ENCODE measurements at regions not wholly inside any gene's neighbourhood (a gene's known extent, or its start where the extent isn't known, plus 50 kb on each side); places are given as distances from the start of the nearest gene placed in this dataset.

DNA sequence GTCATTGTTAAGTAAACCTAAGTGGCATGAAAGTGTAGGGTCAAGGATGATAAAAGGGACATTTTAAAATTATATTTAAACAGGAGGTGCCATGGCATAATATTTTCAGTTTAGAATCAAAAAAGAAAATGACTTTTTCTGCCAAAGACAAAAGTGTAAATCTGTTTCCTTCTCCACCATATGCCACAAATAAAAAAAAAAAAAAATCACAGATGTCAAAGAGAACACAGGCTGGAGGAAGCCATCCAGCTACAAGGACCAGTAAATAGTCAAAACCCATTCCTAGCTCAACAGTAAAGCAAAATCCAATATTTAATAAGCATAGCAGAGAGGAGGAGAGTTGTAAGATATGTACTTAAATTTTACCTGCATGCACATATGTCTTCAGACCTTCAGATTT lies 321.3 kb upstream of the TMEM229A start:
- Histone ChIP-seq H3K4me1 (ENCODE audit: control insufficient read depth, insufficient read depth, low read length) (no peaks in the 10 kb centered on the region), H3K27me3 (ENCODE audit: control insufficient read depth, insufficient read depth, low read length) (no peaks in the 10 kb centered on the region), H3K27ac (ENCODE audit: low read depth, low read length) (no peak overlapping the region), H3K4me3 (ENCODE audit: low read length) (no peak overlapping the region), H3K36me3 (ENCODE audit: control insufficient read depth, insufficient read depth, low read length) (no peaks in the 10 kb centered on the region), H3K9ac (ENCODE audit: low read length) (no peak overlapping the region)

DNA sequence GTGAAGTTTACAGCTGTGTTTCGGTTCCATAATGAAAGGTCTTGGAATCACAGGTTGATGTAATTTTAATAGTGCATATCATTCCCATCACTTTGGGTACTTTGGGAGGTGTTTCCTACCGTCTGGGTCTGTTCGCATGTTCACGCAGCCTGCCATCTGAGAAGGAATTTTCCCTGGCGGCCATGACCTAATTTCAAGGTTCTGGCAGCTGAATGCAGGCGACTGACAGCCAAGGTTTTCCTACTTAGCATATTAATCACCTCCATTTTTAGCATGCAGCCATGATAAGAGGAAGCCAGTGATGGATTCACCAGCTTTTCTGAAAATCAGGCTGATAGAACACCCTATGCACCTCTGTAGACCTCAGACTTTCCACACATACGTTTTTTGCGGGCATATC lies 319.1 kb upstream of the TMEM229A start:
- H3K36me3 ChIP-seq (ENCODE audit: control insufficient read depth, insufficient read depth, low read length), result no peaks in the 10 kb centered on the region
- no peak overlapping the region for H3K4me3 ChIP-seq (ENCODE audit: low read length)
- H3K27ac ChIP-seq (ENCODE audit: low read depth, low read length), result no peak overlapping the region
- no peak overlapping the region for H3K9ac ChIP-seq (ENCODE audit: low read length)
- no peaks in the 10 kb centered on the region for H3K27me3 ChIP-seq (ENCODE audit: control insufficient read depth, insufficient read depth, low read length)
- no peaks in the 10 kb centered on the region for H3K4me1 ChIP-seq (ENCODE audit: control insufficient read depth, insufficient read depth, low read length)

DNA sequence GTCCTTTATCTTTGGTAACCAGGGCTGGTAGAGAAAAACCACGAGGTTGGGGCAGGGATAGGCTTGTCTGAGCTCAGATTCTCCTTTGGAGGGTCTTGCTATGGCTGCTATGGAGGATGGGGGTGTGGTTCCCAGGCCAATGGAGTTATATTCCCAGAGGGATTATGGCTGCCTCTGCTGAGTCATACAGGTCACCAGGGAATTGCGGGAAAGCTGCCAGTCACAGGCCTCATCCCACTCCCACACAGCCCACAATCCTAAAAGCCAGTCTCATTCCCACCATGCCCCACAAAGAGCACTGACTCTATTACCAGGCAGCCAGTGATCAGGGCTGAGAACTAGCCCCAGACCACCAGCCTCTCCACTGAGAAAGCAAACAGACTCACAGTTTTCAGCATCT lies 316.6 kb upstream of the TMEM229A start:
- Histone ChIP-seq H3K36me3 (ENCODE audit: control insufficient read depth, insufficient read depth, low read length) (no peaks in the 10 kb centered on the region), H3K27me3 (ENCODE audit: control insufficient read depth, insufficient read depth, low read length) (no peaks in the 10 kb centered on the region), H3K9ac (ENCODE audit: low read length) (no peak overlapping the region), H3K27ac (ENCODE audit: low read depth, low read length) (no peak overlapping the region), H3K4me3 (ENCODE audit: low read length) (no peak overlapping the region), H3K4me1 (ENCODE audit: control insufficient read depth, insufficient read depth, low read length) (no peaks in the 10 kb centered on the region)

DNA sequence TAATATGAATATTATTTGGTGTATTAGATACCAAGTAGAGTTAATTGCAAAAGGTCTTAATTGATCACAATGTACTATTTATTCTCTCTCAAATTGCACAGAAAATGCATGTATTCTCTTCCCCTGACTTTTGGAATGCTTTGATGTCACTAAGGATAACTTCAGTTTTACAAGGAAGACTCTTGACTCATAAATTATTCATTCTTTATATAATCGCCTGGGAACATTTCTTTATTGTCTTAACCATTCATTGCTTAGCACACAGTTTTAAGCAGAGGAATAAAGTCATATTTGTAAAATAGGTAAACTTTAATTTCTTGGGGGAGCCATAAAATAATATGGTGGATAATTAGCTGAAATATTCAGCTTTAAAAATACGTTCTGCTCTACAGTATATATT lies 306.0 kb upstream of the TMEM229A start:
- H3K27me3 ChIP-seq (ENCODE audit: control insufficient read depth, insufficient read depth, low read length), result no peaks in the 10 kb centered on the region
- H3K9ac ChIP-seq (ENCODE audit: low read length), result no peak overlapping the region
- H3K4me1 ChIP-seq (ENCODE audit: control insufficient read depth, insufficient read depth, low read length), result no peaks in the 10 kb centered on the region
- no peaks in the 10 kb centered on the region for H3K36me3 ChIP-seq (ENCODE audit: control insufficient read depth, insufficient read depth, low read length)
- H3K27ac ChIP-seq (ENCODE audit: low read depth, low read length), result no peak overlapping the region
- no peak overlapping the region for H3K4me3 ChIP-seq (ENCODE audit: low read length)

DNA sequence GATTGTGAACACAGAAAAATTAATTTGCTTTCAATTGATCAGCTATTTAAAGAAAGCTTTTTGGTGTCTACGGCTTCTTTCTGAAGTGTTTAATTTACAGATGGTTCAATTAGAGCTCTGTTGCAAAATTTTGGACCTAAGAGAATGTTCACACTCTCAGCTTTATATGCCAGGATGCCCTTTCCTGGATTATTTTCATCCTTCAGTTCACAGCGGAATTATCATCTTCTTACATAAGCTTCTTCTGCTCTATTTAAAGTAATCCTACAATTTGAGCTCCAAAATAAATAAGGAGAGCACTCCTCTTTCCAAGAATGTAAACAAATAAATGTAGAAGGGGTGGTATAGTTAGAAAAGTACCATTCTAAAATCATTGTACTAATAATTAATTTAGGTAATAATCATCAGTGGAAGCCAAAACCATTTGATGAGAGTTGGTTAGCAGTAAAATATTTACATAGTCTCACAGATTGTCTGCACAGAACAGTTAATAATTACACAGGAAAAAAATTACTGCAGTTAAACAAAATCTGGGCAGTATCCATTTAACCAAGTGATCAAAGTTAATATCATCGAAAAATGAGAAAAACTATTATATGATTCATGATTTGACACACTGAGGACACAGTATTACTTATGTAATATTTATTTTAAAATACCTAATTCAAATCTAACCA lies 298.0 kb upstream of the TMEM229A start:
- H3K27me3 ChIP-seq (ENCODE audit: control insufficient read depth, insufficient read depth, low read length), result no peaks in the 10 kb centered on the region
- H3K4me3 ChIP-seq (ENCODE audit: low read length), result no peak overlapping the region
- H3K9ac ChIP-seq (ENCODE audit: low read length), result no peak overlapping the region
- no peaks in the 10 kb centered on the region for H3K4me1 ChIP-seq (ENCODE audit: control insufficient read depth, insufficient read depth, low read length)
- H3K36me3 ChIP-seq (ENCODE audit: control insufficient read depth, insufficient read depth, low read length), result no peaks in the 10 kb centered on the region
- no peak overlapping the region for H3K27ac ChIP-seq (ENCODE audit: low read depth, low read length)

DNA sequence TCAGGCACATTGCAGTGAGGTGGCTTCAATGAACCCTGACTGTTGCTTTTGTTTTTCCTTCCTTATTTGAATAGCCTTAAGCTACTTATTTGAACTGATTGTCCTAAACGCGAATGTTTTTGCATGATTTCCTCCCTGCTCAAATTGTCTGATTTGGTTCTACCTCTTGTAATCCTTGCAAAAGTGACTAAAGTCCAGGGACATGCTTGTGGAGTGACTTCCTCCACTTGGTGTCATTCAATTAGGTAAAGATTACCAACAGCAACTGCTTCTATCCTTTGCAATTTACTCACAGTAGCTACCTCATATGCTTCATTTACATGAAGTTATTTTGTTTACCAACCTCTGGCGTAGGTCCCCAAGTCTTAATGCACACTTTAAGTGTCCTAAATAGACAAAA lies 295.9 kb upstream of the TMEM229A start:
- Histone ChIP-seq H3K27ac (ENCODE audit: low read depth, low read length) (no peak overlapping the region), H3K9ac (ENCODE audit: low read length) (no peak overlapping the region), H3K36me3 (ENCODE audit: control insufficient read depth, insufficient read depth, low read length) (no peaks in the 10 kb centered on the region), H3K27me3 (ENCODE audit: control insufficient read depth, insufficient read depth, low read length) (no peaks in the 10 kb centered on the region), H3K4me1 (ENCODE audit: control insufficient read depth, insufficient read depth, low read length) (no peaks in the 10 kb centered on the region), H3K4me3 (ENCODE audit: low read length) (no peak overlapping the region)

DNA sequence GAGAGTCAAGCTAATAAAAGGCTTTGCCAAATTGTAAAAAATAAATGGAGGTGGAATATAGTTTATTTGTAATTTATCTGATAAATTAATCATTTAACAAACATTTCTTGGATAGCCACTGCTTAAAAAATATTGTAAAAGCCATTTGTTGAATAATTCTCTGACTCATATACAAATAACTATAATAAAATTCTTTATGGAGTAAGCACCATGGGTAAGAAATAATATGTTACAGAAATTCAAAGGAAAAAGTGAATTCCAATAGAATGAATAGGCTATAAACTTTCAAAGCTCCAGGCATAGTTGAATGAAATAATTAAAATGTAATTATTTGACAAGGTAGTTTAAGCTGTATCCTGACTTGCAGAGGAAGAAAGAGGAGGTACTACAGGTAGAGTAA lies 291.4 kb upstream of the TMEM229A start:
- Histone ChIP-seq H3K36me3 (ENCODE audit: control insufficient read depth, insufficient read depth, low read length) (no peaks in the 10 kb centered on the region), H3K9ac (ENCODE audit: low read length) (no peak overlapping the region), H3K4me3 (ENCODE audit: low read length) (no peak overlapping the region)

DNA sequence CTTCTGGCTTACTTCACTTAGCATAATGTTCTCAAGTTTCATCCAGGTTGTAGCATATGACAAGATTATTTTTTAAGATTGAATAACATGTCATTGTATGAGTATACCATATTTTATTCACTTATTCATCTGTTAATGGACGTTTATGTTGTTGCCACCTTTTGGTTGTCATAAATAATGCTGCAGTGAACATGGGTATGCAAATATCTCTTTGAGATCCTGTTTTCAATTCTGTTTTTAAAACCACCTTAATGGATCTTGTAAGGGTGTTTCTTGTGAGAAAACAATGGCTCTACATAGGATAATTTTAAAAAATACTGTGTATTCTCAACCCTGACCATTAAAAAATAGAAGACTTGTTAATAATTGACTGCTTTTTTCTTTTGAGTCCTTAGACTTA lies 290.7 kb upstream of the TMEM229A start:
- Histone ChIP-seq H3K9ac (ENCODE audit: low read length) (no peak overlapping the region), H3K4me3 (ENCODE audit: low read length) (no peak overlapping the region), H3K27ac (ENCODE audit: low read depth, low read length) (no peak overlapping the region), H3K36me3 (ENCODE audit: control insufficient read depth, insufficient read depth, low read length) (no peaks in the 10 kb centered on the region), H3K4me1 (ENCODE audit: control insufficient read depth, insufficient read depth, low read length) (no peaks in the 10 kb centered on the region), H3K27me3 (ENCODE audit: control insufficient read depth, insufficient read depth, low read length) (no peaks in the 10 kb centered on the region)

More for the DNA sequence above, 291.4 kb upstream of the TMEM229A start:
- Histone ChIP-seq H3K4me1 (ENCODE audit: control insufficient read depth, insufficient read depth, low read length) (no peaks in the 10 kb centered on the region), H3K27ac (ENCODE audit: low read depth, low read length) (no peak overlapping the region), H3K27me3 (ENCODE audit: control insufficient read depth, insufficient read depth, low read length) (no peaks in the 10 kb centered on the region)

DNA sequence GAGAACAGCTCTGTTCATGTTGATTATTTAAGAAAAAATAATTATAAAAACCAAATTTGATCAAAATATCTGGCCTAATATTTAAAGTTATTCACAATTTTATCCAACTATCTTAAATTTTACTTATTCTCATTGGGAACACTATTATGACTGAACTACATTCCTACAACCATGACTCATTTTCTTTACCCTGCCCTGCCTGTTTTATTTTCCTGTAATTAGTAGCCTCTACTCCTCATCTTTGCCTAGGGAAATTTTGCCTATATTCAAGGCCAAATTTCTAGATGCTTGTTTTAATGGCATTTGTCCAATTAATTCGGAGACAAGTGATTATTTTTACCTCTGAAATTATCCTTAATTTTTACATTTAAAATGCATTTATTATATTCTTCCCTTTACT lies 289.7 kb upstream of the TMEM229A start:
- no peak overlapping the region for H3K4me3 ChIP-seq (ENCODE audit: low read length)
- no peaks in the 10 kb centered on the region for H3K4me1 ChIP-seq (ENCODE audit: control insufficient read depth, insufficient read depth, low read length)
- H3K27me3 ChIP-seq (ENCODE audit: control insufficient read depth, insufficient read depth, low read length), result no peaks in the 10 kb centered on the region
- H3K27ac ChIP-seq (ENCODE audit: low read depth, low read length), result no peak overlapping the region
- H3K9ac ChIP-seq (ENCODE audit: low read length), result no peak overlapping the region
- no peaks in the 10 kb centered on the region for H3K36me3 ChIP-seq (ENCODE audit: control insufficient read depth, insufficient read depth, low read length)

DNA sequence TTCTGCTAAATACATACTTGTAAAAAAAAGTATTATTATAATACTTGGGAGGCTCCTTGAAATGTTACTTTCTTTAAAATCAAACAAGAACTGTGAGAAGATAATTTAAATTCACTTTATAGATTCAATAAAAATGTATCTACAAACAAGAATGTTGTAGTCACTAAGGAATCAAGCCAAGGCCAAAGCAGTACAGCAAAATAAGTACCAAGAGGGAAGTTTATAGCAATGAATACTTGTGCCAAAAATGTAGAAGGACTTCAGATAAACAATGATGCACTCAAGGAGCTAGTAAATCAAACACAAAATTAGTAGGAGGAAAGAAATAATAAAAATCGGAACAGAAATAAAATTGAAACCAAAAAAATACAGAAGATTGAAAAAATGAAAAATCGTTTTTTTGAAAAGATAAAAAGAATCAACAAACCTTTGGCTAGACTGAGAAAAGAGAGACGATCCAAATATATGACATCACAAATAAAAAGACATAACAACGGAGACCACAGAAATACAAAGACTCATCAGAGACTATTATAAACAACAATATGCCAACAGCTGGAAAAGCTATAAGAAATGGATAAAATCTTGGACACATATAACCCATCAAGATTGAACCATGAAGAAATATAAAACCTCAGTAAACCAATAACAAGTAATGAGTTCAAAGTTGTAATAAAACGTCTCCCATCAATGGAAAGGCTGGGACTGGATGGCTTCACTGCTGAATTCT lies 286.0 kb upstream of the TMEM229A start:
- Histone ChIP-seq H3K4me1 (ENCODE audit: control insufficient read depth, insufficient read depth, low read length) (no peaks in the 10 kb centered on the region), H3K4me3 (ENCODE audit: low read length) (no peak overlapping the region), H3K27me3 (ENCODE audit: control insufficient read depth, insufficient read depth, low read length) (no peaks in the 10 kb centered on the region), H3K9ac (ENCODE audit: low read length) (no peak overlapping the region), H3K27ac (ENCODE audit: low read depth, low read length) (no peak overlapping the region), H3K36me3 (ENCODE audit: control insufficient read depth, insufficient read depth, low read length) (no peaks in the 10 kb centered on the region)

DNA sequence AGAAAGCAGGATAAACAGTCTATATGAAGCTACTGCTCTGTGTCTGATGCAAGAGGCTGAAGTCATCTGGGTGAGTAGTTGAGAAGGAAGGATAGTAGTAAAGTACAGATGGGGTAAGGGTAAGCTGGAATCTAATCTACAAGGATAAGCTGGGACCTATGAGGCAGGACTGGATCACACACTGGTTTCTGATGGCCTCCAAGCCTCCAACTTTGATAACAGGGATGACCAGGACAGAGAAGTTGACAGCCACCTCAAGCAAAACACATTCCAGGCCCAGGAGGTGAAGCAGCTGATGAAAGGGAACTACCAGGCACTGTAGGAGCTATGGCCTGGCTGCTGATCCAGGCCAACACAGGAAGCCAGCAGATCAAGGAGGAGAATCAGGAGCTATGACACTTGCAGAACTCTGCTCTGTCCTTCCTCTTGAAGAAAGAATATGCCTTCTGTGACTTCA lies 278.1 kb upstream of the TMEM229A start:
- Histone ChIP-seq H3K36me3 (ENCODE audit: control insufficient read depth, insufficient read depth, low read length) (no peaks in the 10 kb centered on the region), H3K4me3 (ENCODE audit: low read length) (no peak overlapping the region), H3K27ac (ENCODE audit: low read depth, low read length) (no peak overlapping the region), H3K4me1 (ENCODE audit: control insufficient read depth, insufficient read depth, low read length) (no peaks in the 10 kb centered on the region), H3K9ac (ENCODE audit: low read length) (no peak overlapping the region), H3K27me3 (ENCODE audit: control insufficient read depth, insufficient read depth, low read length) (no peaks in the 10 kb centered on the region)

DNA sequence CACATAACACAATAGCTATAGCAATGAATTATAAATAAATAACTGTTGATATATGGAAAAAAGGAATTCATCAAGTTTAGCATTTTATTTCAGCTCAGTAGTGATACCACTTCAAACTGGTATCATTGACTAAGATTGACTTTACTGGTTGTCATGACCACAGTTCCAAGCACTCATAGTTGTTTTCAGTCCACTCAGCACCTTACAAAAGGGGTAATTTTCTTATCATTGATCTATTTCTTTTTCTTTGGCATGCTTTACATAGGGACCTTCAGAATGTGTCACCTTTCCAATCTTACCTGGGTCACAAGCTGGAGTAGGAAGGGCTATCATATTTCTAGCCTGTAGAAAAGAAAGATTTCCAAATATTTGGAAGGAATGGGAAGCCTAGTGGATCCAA lies 275.5 kb upstream of the TMEM229A start:
- Histone ChIP-seq H3K9ac (ENCODE audit: low read length) (no peak overlapping the region), H3K36me3 (ENCODE audit: control insufficient read depth, insufficient read depth, low read length) (no peaks in the 10 kb centered on the region), H3K4me1 (ENCODE audit: control insufficient read depth, insufficient read depth, low read length) (no peaks in the 10 kb centered on the region), H3K27ac (ENCODE audit: low read depth, low read length) (no peak overlapping the region), H3K27me3 (ENCODE audit: control insufficient read depth, insufficient read depth, low read length) (no peaks in the 10 kb centered on the region), H3K4me3 (ENCODE audit: low read length) (no peak overlapping the region)

DNA sequence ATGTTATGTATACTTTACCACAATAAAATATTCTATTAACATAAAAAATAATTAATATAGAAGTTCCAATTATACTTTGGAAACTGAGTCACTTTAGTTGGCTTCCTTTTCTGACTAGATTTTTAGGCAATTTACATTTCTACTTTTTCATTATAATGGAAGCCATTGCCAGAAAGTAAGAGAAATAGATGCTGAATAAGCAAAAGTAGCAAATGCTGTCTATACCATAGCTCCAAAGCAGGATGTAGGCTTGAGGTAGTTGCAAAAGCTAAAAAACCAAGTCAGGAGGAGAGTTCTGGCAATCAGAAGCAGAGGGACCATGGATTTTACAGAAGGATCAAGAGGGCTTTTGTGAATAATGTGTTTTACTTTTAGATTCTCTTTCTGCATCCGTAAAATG lies 262.4 kb upstream of the TMEM229A start:
- H3K27ac ChIP-seq (ENCODE audit: low read depth, low read length), result no peak overlapping the region
- no peaks in the 10 kb centered on the region for H3K27me3 ChIP-seq (ENCODE audit: control insufficient read depth, insufficient read depth, low read length)
- H3K36me3 ChIP-seq (ENCODE audit: control insufficient read depth, insufficient read depth, low read length), result no peaks in the 10 kb centered on the region
- H3K9ac ChIP-seq (ENCODE audit: low read length), result no peak overlapping the region
- no peak overlapping the region for H3K4me3 ChIP-seq (ENCODE audit: low read length)
- H3K4me1 ChIP-seq (ENCODE audit: control insufficient read depth, insufficient read depth, low read length), result no peaks in the 10 kb centered on the region
